GM21619 (cell line): ENCODE measurements at regions not wholly inside any gene's neighbourhood (a gene's known extent, or its start where the extent isn't known, plus 50 kb on each side); places are given as distances from the start of the nearest gene placed in this dataset.

Experiments
- ATAC-seq: cut with Tn5 transposase; IDR thresholded peaks from one replicate; pipeline ENCODE4 v1.9.1; 2021; ENCODE audit not compliant: unreplicated experiment

DNA sequence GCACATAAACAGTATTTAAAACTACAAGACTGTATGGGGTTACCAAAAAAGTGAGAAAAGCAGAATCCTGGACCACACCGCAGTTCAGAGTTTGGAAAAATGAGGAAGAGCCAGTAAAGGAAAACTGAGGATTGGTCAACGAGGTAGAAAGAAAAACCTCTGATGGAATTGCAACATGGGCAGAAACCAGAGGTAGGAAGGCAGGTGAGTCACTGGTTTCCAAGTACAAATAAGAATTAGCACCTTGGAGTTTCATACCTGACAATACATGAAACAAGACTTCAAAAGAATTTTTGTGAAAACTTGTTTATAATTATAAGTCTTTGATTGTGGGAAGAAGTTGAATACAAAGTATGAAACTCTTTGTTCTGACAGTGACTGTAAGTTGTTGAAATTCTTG, 533.7 kb upstream of the DAB1 start:
- ATAC-seq, result no peak

DNA sequence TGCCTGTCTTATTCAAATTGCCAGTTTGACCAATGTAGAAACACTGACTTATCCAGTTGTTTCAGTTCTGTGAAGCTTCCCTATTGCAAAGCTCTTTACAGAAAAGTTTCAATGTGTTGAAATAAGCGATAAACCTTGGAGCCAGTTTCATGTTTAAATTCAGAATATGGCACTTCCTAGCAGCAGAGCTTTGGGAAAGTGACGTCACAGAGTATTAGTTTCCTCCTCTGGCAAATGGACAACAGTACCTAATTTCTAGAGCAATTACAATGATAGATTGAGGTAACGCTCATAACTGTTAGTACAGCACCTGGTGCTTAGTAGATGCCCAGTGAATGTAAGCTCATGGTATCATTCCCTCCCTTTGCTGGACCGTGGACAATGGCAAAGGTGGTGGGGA, 527.5 kb upstream of the DAB1 start:
- ATAC-seq, result no peak

DNA sequence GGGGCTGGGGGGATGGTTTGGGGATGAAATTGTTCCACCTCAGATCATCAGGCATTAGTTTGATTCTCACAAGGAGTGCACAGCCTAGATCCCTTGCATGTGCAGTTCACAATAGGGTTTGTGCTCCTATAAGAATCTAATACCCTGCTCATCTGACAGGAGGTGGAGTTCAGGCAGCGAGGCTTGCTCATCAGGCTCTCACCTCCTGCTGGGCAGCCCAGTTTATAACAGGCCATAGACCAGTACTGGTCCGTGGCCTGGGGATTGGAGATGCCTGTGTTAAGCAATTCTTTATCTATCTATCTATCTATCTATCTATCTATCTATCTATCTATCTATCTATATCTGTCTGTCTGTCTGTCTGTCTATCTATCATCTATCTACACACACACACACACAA, 525.3 kb upstream of the DAB1 start:
- ATAC-seq, result no peak

DNA sequence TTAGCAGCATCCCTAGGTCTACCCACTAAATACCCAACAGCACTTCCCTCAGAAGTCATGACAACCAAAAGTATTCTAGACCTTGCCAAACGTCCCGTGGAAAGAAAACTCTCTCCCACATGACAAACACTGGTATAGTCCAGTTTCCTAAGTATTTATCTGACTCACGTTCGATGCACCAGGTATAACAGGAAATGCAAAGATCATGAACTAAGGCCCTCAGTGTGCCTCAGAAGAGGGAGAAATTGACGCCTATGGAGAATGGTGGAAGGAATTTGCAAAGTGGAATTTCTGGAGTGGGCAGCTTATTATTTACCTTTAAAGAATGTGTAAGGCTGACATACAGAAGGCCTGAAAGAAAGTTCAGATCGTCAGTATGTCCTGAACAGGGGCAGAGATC, 523.6 kb upstream of the DAB1 start:
- ATAC-seq, result no peak

DNA sequence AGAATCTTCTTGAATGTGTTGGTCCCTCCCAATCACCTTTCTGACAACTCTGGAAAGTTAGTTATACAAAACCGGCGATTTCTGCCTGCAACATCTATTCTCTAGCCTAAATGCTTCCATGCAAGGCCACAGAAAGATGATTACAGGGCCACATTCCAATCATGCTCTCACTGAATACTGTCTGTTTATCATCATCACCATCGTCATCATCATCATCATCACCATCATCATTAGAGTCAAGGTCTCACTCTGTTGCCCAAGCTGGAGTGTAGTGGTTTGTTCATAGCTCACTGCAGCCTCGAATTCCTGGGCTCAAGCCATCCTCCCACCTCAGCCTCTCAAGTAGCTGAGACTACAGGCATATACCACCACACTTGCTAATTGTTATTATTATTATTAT, 521.2 kb upstream of the DAB1 start:
- ATAC-seq, result no peak

DNA sequence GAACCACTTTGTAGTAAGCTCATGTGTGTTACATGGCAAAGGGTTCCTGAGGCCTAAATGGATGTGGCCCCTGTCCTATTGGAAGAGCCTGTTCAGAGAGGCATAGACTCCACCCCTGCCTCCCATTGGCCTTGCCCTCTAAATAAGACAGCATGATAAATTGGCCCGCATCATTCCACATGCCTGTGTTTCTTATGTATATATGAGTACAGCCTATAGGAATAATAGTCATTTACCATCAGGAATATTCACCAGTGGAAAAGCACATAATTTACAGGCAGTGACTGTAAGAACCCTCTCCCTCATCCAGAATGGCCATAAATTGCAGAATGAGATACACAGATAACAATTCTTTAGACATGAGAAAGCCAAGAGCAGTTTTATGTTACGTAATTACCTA, 519.5 kb upstream of the DAB1 start:
- ATAC-seq, result no peak

DNA sequence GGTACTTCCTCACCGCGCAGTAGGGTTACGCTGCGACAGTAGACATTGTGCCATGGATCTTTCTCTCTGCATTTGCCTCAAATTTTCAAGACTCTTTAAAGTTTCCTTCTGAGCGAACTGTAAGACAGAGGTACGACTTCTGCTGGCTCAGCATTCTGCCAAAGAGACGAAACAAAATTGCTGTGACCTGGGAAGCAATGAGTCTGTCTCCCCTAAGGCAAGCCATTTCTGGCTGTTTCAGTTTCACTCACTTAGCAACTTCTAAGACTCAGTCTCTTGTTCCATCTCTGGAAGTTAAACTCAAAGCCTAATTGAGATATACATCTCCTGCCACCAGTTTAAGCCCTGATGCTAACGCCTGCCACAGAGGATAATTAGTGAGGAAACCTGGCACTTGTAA, 510.9 kb upstream of the DAB1 start:
- no peak for ATAC-seq

DNA sequence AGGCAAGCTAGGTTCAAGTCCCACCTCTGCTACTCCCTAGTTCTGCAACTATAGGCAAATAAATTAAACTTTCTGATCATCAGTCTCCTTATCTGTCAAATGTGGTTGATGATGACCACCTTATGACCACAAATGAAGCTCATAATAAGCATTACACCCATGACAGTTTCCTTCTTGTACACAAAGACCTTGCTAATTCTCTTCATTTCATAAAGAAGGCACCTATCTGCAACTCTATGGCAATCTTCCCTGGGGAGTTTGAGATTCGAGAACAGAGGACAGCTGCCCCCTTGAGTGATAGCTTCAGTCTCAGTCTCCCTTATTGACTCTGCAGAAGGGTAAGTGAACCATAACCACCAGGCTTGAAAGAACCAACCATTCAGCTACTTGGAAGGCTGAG, 503.1 kb upstream of the DAB1 start:
- ATAC-seq, result no peak

DNA sequence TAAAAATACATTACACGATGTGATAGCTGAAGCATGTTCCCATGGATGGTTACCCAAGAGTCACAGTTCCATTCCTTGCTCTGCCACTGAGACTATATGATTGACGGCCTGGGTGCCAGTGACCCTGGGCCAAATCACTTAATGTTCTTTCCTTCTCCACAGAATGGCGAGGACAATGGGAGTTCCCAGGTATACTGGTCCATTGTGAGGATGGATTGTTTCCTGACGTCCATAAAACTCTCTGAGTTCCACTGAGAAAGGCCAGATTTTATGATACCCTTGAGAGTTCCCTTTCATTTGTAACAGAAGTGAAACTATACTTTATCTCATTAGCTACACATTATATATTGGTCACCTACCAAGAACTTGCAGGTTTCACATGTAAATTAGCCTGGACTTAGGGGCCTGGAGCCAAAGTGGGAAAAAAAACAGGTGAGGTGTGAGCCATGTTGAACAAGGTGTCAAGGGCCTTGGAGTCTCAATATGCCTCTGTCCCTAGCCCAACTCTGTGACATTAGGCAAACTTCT, 502.2 kb upstream of the DAB1 start:
- ATAC-seq, result no peak

DNA sequence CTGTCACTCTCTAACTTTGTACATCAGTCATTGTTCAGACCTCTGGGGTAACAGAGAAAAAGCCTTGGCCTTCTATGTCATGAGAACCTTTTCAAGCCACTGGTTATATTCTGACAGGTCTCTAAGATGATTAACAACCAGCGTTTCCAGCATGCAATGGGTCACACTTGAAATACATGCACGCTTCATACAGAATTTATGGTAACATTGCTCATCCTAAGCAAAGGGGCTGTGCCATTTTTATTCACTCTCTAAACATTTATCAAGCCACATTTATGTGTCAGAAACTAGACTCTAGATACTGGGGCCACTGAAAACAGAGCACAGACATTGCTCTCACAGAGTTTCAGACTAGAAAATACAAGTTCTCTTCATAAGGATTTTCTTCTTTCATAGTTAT, 501.4 kb upstream of the DAB1 start:
- ATAC-seq, result no peak

DNA sequence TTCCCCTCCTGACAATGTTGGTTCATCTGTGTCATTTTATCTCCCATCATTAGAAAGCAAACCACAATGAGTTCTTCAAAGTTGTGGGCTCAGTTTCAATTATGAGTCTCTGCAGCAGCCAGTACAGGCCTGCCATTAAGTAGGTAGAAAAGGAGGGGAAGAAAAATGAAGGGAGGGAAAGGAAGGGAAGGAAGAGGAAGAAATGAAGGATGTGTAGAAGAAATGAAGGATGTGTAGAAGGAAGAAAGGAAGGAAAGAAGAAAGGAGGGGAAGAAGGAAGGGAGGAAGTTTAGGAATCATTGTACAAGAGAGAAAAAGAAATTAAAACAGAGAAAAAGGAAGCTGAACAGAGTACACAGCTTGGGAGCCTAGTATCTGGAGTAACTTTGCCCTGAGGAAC, 498.3 kb upstream of the DAB1 start:
- ATAC-seq, result no peak

DNA sequence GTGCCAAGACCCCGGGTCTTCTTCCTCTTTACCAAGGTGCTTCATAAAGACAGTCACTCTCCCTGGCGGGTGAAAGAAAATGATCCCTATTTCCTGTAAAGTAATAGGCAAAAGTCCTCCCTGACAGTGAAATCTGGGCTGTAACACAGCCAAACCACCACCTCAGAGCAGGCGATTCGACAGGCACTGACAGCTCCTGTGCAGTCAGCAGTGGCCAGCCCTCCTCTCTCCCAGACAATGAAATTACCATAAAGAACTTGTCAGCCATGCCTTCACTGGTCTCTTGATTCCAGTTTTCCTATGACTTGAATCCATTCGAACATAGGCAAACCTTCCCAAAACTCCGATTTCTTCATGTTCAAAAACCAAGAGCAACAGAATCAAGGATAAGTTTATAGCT, 492.2 kb upstream of the DAB1 start:
- ATAC-seq, result no peak

DNA sequence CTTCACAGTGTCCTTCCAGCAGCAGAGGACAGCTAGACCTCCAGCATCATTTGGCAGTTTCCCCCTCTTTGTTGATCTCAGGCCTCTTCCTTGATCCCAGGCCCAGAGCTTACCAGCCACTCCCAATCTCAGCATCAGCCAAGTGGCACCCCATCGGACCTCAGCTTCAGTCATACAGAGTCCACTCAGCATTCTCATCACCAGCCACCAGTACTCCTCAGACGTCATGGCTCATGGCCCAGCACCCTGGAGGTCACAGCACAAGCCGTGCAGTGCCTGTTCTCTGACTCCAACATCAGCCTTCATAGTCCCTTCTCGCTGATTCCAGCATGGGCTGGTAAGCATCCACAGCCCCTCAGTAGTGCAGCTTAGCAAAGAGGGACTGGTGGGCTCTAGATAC, 487.6 kb upstream of the DAB1 start:
- ATAC-seq, result no peak

DNA sequence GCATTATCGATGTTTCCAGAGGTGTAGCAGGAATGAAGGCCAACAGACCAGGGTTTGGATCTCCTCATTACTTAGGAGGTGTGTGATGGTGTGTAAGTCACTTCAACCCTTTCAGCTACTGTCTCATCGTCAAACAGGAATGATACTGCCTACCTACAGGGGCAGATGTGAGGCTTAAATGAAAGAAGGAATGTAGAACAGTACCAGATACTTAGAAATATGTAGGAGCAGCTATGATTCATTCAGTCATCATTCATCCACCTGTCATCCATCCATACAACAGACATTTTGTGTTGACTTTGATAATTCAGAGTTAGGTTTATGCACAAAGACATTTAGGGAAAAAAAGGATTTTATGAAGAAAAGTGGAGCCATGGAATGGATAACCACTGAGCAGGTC, 486.9 kb upstream of the DAB1 start:
- ATAC-seq, result no peak

DNA sequence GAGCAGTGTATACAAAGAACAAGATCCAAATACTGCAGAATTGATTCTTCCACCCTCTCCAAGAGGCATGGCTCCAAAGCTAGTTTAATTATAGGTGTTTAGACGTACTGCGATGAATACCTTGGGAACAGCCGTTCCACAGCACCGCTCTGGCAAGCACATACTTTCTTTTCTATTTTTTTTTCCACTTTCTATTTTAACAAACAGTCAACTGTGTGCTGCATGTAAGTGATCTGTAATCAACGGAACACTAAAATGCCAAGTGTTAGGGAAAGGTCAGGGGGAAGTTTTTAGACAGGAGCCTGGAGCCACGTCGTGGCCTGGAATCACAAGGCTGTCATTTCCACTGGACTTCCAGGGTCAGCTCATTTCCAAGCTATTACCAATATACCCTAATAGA, 486.4 kb upstream of the DAB1 start:
- no peak for ATAC-seq

DNA sequence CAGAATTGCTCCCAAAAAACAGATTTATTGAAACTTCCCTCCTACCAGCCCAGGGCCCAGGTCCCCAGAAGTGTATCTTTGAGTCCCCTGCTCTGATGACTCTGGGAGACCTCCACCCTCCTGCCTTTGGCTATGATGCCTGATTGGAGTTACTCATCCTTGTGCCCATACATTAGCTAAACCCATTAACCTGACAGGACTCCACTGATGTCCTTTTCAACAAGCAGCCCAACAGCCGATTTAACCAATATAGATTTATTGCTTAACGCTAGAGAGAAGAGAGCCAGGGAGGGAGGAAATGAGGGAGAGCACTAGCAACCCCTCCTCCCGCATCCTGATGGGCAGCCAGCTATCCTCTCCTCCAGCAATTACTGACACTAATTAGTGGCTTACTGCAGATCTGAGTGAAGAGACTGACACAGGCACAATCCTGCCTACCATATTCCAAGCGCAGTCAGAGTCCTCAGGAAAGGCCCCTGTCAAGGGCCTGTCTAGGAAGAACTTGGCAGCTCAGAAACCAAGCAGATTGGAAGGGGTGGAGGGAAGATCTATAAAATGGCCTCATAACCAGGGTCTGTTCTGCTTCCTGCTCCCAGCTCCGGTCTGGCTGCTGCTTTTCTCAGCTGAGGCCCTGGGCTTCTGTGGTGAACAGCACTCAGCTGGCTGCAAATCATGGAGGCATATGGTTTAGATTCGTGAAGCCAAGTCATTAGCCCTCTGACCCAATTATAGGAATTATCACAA, 484.5 kb upstream of the DAB1 start:
- no peak for ATAC-seq

DNA sequence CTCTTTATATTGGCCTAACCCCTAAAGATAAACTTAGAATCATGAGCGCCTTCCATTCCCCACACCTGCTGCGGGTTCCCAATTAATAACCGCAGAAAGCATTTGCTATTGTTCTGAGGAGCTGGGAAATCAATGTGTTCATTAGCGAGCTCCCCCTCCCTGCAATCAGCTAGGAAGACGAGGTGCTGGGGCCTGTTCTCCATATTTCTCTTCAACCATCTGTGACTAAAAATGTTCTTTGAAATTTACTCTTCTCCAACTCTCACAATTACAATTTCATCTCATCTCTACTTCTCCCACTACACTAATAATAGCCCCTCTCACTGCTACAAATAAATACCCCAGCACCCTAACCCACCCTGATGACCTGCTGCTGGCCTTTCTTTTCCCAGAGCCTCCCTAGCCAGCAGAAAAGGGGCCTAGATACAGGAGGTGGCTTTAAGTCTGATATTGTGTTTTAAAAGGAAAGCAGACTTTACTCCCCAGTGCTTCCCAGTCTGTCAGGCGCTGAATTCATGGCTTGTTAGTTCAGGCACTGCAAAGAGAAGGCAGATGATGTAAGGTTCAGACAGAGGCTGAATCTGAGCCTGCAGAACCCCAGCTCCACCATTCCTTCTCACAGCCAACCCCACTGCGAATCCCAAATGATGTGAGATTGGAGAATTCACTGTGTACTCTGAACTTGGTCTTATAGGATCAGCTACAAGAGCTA, 477.5 kb upstream of the DAB1 start:
- no peak for ATAC-seq

DNA sequence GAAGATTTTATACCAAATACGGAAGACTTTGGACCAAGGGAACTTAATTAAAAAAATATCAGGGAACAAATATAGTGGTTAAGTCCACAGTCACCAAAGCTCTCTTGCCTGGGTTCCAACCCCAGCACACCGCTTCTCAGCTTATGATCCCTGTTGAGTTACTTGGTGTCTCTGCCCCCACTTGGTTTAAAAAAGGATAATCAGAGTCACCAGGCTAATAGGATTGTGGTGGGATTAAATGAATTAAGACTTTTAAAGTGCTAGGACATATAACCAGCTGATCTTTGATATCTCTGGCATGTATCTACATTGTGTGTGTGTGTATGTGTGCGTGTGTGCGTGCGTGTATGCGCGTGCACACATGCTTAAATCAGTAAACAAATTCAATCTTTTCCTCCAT, 474.7 kb upstream of the DAB1 start:
- ATAC-seq, result no peak

DNA sequence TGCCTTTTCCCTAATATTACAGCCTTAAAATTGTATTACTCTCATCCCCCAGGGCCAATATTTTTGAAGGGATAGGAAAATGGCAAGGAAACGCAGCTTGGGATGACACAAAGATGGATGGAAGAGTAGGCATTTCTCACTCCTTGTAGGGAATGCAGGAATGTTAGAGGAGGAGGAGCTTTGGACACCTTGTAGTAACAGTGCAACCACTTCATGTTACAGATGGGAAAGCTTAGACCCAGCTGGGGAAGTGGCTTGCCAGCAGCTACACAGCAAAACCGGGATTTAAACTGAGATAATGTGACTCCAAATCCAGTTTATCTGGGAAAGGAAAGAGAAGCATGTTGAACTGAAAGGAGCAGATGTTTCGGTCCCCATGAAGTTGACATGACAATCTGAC, 473.7 kb upstream of the DAB1 start:
- ATAC-seq, result no peak

DNA sequence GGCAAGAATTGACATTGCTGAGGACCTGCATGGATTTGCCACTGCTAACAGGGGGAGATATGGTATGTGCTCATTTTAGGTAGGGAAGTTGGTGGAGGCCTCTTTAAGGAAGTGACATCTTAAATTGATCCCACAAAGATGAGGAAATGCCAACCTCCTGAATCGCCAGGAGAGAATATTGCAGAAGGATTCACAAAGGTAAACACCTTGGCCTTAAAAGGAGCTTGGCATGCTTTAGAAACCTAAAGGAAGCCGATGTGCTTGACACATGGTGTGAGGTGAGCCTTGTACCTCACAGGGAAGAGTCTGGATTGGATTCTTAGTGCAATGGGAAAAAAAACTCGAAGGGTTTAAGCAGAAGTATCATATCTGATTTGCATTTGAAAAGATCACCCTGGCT, 470.5 kb upstream of the DAB1 start:
- ATAC-seq, result no peak

DNA sequence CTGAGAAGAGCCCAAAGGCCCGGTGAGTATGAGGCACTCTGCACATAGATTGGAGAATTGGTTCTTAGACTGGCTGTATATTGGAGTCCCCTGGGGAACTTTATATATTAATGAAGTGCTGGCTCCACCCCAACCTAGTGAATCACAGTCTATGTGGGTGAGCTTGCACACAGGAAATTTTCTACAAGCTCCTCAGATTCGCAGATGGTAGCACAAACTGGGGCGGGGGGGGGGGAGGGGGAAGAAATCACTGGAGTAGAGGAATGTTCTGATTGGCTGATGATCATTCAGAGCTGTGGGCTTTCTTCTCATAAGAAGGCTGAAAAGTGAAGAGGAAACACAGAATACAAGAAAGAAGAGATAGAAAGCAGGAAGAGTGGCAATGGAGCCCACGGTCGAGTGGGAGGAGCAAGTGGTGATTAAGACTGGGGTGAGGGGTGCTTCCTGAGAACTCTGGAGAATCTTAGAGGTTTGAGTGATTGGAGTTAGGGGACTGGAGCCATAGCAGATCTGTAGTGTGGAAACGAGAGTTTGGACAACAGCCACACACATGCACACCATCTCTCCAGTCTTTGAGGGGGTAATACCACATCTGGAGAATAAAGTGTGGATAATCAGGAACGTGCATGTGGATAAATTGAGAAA, 465.9 kb upstream of the DAB1 start:
- no peak for ATAC-seq

DNA sequence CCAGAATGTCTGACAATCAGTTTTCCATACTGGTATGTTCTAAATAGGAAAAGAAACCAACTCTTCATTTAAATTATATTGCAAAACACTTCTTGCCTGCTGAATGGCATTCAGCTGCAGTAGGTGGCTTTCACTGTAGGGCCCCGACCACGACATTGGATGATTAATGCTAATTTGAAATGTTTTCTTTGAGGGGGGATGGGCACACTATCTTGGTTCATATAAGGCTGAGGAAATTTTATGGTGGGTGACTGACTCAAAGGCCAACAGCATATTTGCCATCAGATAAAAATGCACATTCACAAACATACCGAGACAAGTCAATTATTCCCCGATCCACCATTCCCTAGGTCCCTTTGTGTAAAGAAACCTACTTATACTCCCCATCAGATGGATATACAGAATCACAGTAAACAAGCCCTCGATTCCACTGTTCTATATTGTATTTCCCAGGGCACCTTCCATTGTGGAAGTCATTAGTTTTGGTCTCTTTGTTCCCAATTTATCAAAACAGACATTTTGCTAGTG, 464.2 kb upstream of the DAB1 start:
- ATAC-seq, result no peak
